Panc1 (cell line): ENCODE measurements at regions not wholly inside any gene's neighbourhood (a gene's known extent, or its start where the extent isn't known, plus 50 kb on each side); places are given as distances from the start of the nearest gene placed in this dataset.

Experiments
- POLR2AphosphoS5 ChIP-seq: IDR thresholded peaks from 2 replicates; pipeline ENCODE4 v1.6.1; 2012; ENCODE audit warnings: mild to moderate bottlenecking, low read depth, low read length, moderate library complexity
- TCF7L2 ChIP-seq: IDR thresholded peaks from 2 replicates; pipeline ENCODE4 v1.6.1; 2011; ENCODE audit warnings: mild to moderate bottlenecking, low read depth, low read length, inconsistent platforms
- TF ChIP-seq, protein P1 (sequence below): fragments of 450-650 bp; IDR thresholded peaks from 2 replicates; pipeline ENCODE4 v1.5.1; 2017; ENCODE audit warnings: mild to moderate bottlenecking
- TF ChIP-seq, protein P2 (sequence below), 2 experiments: IDR thresholded peaks; 2 replicates each; pipeline ENCODE4 v1.6.1; 2011 to 2012; ENCODE audit warnings: low read depth in 2 of 2, control low read depth in 1 of 2, low read length in 1 of 2, mild to moderate bottlenecking in 1 of 2, moderate library complexity in 1 of 2; ENCODE audit not compliant: insufficient read depth in 1 of 2

GRCh38 chr2:30392097-30392496 lies 54.9 kb upstream of the LCLAT1 start:
- TF ChIP-seq, protein P1, sequence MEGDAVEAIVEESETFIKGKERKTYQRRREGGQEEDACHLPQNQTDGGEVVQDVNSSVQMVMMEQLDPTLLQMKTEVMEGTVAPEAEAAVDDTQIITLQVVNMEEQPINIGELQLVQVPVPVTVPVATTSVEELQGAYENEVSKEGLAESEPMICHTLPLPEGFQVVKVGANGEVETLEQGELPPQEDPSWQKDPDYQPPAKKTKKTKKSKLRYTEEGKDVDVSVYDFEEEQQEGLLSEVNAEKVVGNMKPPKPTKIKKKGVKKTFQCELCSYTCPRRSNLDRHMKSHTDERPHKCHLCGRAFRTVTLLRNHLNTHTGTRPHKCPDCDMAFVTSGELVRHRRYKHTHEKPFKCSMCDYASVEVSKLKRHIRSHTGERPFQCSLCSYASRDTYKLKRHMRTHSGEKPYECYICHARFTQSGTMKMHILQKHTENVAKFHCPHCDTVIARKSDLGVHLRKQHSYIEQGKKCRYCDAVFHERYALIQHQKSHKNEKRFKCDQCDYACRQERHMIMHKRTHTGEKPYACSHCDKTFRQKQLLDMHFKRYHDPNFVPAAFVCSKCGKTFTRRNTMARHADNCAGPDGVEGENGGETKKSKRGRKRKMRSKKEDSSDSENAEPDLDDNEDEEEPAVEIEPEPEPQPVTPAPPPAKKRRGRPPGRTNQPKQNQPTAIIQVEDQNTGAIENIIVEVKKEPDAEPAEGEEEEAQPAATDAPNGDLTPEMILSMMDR, result no peak
- TF ChIP-seq TCF7L2 (no peak), POLR2AphosphoS5 (no peak)
- TF ChIP-seq, protein P2, sequence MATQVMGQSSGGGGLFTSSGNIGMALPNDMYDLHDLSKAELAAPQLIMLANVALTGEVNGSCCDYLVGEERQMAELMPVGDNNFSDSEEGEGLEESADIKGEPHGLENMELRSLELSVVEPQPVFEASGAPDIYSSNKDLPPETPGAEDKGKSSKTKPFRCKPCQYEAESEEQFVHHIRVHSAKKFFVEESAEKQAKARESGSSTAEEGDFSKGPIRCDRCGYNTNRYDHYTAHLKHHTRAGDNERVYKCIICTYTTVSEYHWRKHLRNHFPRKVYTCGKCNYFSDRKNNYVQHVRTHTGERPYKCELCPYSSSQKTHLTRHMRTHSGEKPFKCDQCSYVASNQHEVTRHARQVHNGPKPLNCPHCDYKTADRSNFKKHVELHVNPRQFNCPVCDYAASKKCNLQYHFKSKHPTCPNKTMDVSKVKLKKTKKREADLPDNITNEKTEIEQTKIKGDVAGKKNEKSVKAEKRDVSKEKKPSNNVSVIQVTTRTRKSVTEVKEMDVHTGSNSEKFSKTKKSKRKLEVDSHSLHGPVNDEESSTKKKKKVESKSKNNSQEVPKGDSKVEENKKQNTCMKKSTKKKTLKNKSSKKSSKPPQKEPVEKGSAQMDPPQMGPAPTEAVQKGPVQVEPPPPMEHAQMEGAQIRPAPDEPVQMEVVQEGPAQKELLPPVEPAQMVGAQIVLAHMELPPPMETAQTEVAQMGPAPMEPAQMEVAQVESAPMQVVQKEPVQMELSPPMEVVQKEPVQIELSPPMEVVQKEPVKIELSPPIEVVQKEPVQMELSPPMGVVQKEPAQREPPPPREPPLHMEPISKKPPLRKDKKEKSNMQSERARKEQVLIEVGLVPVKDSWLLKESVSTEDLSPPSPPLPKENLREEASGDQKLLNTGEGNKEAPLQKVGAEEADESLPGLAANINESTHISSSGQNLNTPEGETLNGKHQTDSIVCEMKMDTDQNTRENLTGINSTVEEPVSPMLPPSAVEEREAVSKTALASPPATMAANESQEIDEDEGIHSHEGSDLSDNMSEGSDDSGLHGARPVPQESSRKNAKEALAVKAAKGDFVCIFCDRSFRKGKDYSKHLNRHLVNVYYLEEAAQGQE (IDR thresholded peaks at IDR 0.05; ENCODE audit: insufficient read depth in 1 of 2, low read depth in 2 of 2, low read length in 1 of 2), result no peak
